AG10803 (cell line): ENCODE measurements at regions not wholly inside any gene's neighbourhood (a gene's known extent, or its start where the extent isn't known, plus 50 kb on each side); places are given as distances from the start of the nearest gene placed in this dataset.

Experiments used
- DNase-seq: peaks from one replicate; pipeline ENCODE4 v3.0.0; 2010; ENCODE audit warnings: low read depth
- H3K4me3 ChIP-seq: 2 replicates; pipeline ENCODE4 v1.5.1; 2011; ENCODE audit warnings: mild to moderate bottlenecking, low read length, control low read depth
- CTCF ChIP-seq: conservative IDR thresholded peaks from 2 replicates; pipeline ENCODE4 v1.5.1; 2011; ENCODE audit warnings: mild to moderate bottlenecking, low read length, control low read depth, inconsistent platforms

DNA sequence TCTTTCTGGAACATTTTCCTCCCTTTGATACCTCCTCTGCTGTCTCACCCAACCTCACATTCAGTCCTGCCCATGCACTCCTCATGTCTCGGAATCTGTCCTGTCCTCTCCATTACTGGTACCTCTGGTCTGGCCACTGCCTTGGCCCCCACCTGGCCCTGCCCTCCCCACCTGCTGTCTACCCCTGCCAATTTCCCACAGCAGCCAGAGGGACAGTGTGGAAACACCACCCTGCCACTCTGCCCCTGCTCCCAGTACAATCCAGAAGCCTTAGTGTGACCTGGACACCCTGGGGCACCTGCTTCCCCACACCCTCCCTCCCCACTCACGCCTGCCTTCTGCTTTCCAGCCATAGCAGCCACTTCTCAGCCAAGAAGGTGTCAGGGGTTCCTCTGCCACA, 534.4 kb downstream of the MATN1 start:
- no peak for TF ChIP-seq CTCF
- no peak for DNase-seq
- H3K4me3 ChIP-seq = no peak overlapping the region

GRCh38 chr1:30188329-30188728, 535.1 kb downstream of the MATN1 start:
- H3K4me3 ChIP-seq = no peak overlapping the region
- no peak for TF ChIP-seq CTCF
- DNase-seq = no peak

- no peak for DNase-seq
- H3K4me3 ChIP-seq = no peak overlapping the region
- TF ChIP-seq CTCF = no peak
These were observed 535.9 kb downstream of the MATN1 start for GRCh38 chr1:30187413-30188023.

DNA sequence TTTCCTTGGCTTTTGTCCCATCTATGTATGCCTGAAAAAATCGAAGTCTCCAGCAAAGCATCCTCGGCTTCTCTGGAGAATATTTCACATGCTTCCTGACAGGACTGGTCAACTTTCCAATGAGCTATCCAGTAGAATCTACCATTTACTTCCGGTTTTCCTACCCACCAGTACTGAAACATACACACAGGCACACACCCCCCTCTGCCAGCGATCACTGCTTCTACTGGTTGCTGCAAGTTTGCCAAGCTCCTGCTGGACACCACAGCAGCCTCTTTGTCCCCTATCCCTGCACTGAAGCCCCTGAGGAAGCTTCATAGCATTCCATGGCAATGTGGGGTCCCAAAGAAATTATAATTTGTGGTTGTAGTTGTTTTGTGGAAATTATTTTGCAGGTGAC, 536.8 kb downstream of the MATN1 start:
- H3K4me3 ChIP-seq = no peak overlapping the region
- no peak for TF ChIP-seq CTCF
- no peak for DNase-seq

DNA sequence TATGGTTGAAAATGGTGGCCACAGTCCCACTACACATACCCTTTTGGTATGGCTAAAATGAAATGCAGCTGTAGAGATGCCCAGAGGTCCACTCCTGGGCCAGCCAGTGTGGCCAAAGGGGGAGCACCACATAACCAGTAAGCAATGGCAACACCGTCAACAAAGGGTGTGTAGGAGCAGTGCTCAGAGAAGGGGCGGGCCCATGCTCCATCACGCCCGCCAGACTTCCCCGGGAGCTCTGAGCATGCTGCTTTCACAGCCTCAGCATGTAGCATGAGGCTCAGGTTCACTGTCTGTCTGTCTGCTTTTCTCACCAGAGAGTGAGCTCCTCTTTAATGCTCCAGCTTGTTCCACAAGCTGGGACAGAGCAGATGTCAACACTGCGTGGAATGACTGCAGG, 537.6 kb downstream of the MATN1 start:
- TF ChIP-seq CTCF = no peak
- no peak overlapping the region for H3K4me3 ChIP-seq
- DNase-seq = no peak

GRCh38 chr1:30185313-30185712, 538.1 kb downstream of the MATN1 start:
- no peak overlapping the region for H3K4me3 ChIP-seq
- no peak for DNase-seq
- TF ChIP-seq CTCF = no peak

DNA sequence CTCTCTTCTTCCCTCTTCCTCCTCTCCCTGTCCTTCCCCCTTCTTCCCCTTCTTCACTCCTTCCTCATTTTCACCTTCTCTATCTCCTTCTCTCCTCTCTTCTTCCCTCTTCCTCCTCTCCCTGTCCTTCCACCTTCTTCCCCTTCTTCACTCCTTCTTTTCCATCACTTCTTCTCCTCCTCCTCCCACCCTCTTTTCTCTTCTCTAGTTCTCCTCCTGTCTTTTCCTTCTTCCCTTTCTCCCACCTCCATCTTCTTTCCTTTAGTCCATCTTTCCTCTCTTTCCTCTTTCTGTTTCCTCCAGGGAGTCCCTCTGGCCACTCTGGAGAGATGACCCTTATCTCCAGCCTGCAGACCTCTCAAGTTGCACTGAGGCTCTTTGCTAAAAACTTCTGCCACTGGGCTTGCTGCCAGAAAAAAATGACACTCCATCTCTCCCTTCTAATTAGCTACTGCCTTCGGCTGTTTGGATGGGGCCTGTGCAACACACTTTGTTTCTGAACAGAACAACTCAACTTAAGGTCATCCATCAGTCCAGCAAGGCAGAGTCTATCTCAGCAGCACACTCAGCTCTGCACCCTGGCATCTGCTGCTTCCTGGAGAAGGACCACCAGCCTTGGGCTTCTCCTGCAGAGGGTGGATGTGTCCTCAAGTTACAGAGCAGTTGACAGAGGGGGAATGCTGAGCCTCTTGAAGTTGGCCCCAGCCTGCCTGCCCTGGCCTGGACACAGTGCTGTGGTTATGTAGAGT, 538.8 kb downstream of the MATN1 start:
- DNase-seq = no peak
- H3K4me3 ChIP-seq = no peak overlapping the region
- no peak for TF ChIP-seq CTCF
